Calu3 (cell line): ENCODE measurements at regions not wholly inside any gene's neighbourhood (a gene's known extent, or its start where the extent isn't known, plus 50 kb on each side); places are given as distances from the start of the nearest gene placed in this dataset.

Experiments used
- BruUV-seq: library from RNA; stranded (reverse); fragments of 400-500 nt; replicated peaks from 2 replicates; lab custom pipeline; 2021; lab: Mats Ljungman, UMichigan
- CTCF ChIA-PET: fragments of 300-600 bp; sonication (Branson Sonifier 250); formaldehyde crosslinking; loops from one replicate; lab custom pipeline; 2022; ENCODE audit warnings: antibody characterized with exemption; lab: Charles Lee
- DNase-seq: peaks from one replicate; pipeline ENCODE4 v3.0.0; 2022
- H3K27ac Mint-ChIP-seq: one replicate; pipeline ENCODE4 v1.8.0; 2022; ENCODE audit warnings: mixed read lengths; ENCODE audit not compliant: unreplicated experiment
- H3K27me3 Mint-ChIP-seq: one replicate; pipeline ENCODE4 v1.8.0; 2022; ENCODE audit warnings: mixed read lengths; ENCODE audit not compliant: unreplicated experiment
- H3K36me3 Mint-ChIP-seq: one replicate; pipeline ENCODE4 v1.8.0; 2022; ENCODE audit warnings: mild to moderate bottlenecking, moderate library complexity, mixed read lengths; ENCODE audit not compliant: insufficient read depth, unreplicated experiment
- H3K4me1 Mint-ChIP-seq: one replicate; pipeline ENCODE4 v1.8.0; 2022; ENCODE audit warnings: mild to moderate bottlenecking, low read depth, mixed read lengths; ENCODE audit not compliant: unreplicated experiment
- H3K4me3 Mint-ChIP-seq: one replicate; pipeline ENCODE4 v1.8.0; 2022; ENCODE audit warnings: mild to moderate bottlenecking, low read depth, moderate library complexity, mixed read lengths; ENCODE audit not compliant: unreplicated experiment
- H3K9me3 Mint-ChIP-seq: one replicate; pipeline ENCODE4 v1.8.0; 2022; ENCODE audit warnings: low read depth, mixed read lengths; ENCODE audit not compliant: unreplicated experiment
- intact Hi-C: fragments of 100-400 bp; cut with micrococcal nuclease; formaldehyde crosslinking; loops from one replicate; pipeline ENCODE4 v1.10.0; 2022; ENCODE audit not compliant: unreplicated experiment
- TF ChIP-seq, protein P1 (sequence below): fragments of 200-600 bp; IDR thresholded peaks from one replicate; pipeline ENCODE4 v1.8.0; 2022; ENCODE audit warnings: antibody characterized with exemption; ENCODE audit not compliant: unreplicated experiment

DNA sequence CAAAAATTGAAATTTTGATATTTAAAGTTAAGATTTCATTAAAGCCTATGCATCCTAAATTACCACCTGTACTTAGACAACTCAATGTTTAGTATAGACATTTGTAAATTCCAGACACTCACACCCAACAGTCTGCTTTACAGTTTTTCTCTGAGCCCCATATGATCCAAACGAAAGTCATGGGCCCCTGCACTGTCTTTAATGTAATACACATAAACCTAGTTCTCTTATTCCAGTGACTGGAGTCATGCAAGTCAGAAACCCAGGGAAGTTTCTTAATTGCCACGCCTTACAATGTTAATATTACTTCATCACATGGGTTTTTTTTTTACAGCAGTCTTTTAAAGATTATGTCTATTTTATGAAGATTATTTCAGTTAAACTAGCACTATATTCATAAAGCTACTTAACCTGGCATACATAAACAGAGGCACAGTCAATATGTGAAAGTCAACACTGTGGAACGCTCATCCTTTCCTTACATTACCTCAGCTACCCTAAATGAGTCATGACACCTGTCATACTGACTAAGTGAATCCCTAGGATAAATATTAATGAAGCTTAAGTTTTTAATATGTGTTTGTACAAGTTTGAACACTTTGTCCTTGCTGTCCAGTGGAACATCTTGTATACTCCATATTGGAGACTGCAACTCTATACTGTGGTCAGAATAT lies 67.7 kb upstream of the H2AZ1 start:
- H3K9me3 Mint-ChIP-seq, result peaks cover 5% of the 10 kb centered on the region
- H3K27me3 Mint-ChIP-seq, result no peaks in the 10 kb centered on the region
- peaks cover 11% of the 10 kb centered on the region for H3K4me1 Mint-ChIP-seq
- no peak overlapping the region for H3K27ac Mint-ChIP-seq
- no peak for DNase-seq
- CTCF ChIA-PET, result interaction anchor here (1.4 kb wide), 2 partner anchors 8 to 19 kb away, joined by 3 to 7 read pairs; no protein-coding TSS in a partner anchor
- BruUV-seq, result no TSS peak
- H3K36me3 Mint-ChIP-seq, result no peaks in the 10 kb centered on the region
- TF ChIP-seq, protein P1, sequence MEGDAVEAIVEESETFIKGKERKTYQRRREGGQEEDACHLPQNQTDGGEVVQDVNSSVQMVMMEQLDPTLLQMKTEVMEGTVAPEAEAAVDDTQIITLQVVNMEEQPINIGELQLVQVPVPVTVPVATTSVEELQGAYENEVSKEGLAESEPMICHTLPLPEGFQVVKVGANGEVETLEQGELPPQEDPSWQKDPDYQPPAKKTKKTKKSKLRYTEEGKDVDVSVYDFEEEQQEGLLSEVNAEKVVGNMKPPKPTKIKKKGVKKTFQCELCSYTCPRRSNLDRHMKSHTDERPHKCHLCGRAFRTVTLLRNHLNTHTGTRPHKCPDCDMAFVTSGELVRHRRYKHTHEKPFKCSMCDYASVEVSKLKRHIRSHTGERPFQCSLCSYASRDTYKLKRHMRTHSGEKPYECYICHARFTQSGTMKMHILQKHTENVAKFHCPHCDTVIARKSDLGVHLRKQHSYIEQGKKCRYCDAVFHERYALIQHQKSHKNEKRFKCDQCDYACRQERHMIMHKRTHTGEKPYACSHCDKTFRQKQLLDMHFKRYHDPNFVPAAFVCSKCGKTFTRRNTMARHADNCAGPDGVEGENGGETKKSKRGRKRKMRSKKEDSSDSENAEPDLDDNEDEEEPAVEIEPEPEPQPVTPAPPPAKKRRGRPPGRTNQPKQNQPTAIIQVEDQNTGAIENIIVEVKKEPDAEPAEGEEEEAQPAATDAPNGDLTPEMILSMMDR, result no peak
- H3K4me3 Mint-ChIP-seq, result no peak overlapping the region
- intact Hi-C loops, result no loop called here

DNA sequence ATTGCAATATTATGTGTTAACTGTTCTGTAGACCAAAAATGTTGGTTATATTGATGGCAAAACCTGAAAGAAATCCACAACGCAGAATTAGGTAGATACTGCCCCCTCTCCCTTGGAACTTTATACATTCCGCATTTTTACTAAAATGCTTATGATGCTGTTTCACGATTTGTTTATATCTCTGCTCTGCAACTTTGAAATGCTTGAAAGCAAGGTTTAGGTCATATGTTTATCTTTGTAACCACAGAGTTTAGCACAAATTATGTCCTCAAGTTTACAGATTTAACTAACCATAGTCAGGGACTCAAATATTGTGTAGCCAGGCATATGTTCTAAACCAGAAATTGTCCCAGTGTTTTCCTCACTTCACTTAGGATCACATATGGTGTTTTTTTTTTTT lies 66.1 kb upstream of the H2AZ1 start:
- Mint-ChIP-seq H3K9me3 (peaks cover 2% of the 10 kb centered on the region), H3K4me1 (peaks cover 11% of the 10 kb centered on the region), H3K36me3 (no peaks in the 10 kb centered on the region), H3K27me3 (no peaks in the 10 kb centered on the region), H3K27ac (no peak overlapping the region), H3K4me3 (no peak overlapping the region)
- DNase-seq, result no peak
- CTCF ChIA-PET, result no interaction called here
- TF ChIP-seq, protein P1, result no peak
- no TSS peak for BruUV-seq
- intact Hi-C loops, result no loop called here

DNA sequence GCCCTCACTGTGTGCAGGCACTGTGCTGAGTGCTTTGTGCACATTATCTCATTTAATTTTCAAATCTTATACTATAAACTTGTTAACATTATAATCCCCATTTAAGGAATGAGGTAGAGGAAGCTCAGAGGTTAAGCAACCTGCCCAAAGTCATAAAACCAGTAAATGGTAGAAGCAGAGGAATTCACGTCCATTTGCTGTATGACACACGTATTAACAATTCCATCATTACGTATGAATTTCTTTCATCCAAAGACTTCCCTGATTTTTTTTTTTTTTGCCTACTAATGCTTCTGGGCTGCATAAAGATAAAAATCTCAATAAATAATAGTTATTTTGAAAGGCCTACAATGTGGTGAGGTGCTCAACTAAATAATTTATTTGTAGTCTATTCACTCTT lies 64.5 kb upstream of the H2AZ1 start:
- no peaks in the 10 kb centered on the region for H3K27me3 Mint-ChIP-seq
- no peak for DNase-seq
- no peak overlapping the region for H3K4me3 Mint-ChIP-seq
- TF ChIP-seq, protein P1, result no peak
- no TSS peak for BruUV-seq
- H3K9me3 Mint-ChIP-seq, result peaks cover 2% of the 10 kb centered on the region
- CTCF ChIA-PET, result no interaction called here
- H3K27ac Mint-ChIP-seq, result no peak overlapping the region
- H3K36me3 Mint-ChIP-seq, result no peaks in the 10 kb centered on the region
- H3K4me1 Mint-ChIP-seq, result peaks cover 11% of the 10 kb centered on the region
- intact Hi-C loops, result no loop called here

DNA sequence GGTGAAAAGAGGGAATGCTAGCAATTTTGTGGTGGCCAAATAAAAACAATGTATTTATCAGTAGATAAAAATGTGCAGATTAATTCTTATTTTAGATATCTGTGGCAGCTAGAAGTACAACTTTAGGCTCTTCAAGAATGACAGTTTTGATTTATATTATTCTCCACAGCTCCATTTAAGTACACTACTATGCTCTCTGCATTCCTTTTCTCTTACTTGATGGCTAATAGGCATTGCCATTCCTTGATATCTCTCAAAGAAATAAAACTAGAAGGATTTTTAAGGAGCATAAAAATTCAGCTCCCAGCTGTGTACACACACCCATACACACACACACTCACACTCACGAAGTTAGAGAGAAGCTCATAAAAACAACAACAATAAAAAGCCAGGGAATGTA lies 59.4 kb upstream of the H2AZ1 start:
- H3K4me3 Mint-ChIP-seq, result no peak overlapping the region
- H3K27ac Mint-ChIP-seq, result no peak overlapping the region
- no peaks in the 10 kb centered on the region for H3K36me3 Mint-ChIP-seq
- BruUV-seq, result no TSS peak
- TF ChIP-seq, protein P1, result no peak
- no peaks in the 10 kb centered on the region for H3K4me1 Mint-ChIP-seq
- CTCF ChIA-PET, result interaction anchor here (0.6 to 1.0 kb wide), 2 partner anchors 9 to 24 kb away, joined by 3 read pairs; no protein-coding TSS in a partner anchor
- intact Hi-C loops, result no loop called here
- no peaks in the 10 kb centered on the region for H3K9me3 Mint-ChIP-seq
- H3K27me3 Mint-ChIP-seq, result no peaks in the 10 kb centered on the region
- no peak for DNase-seq
